ENCODE measurements at regions not wholly inside any gene's neighbourhood (a gene's known extent, or its start where the extent isn't known, plus 50 kb on each side); places are given as distances from the start of the nearest gene placed in this dataset.
A peak's percentile ranks its signal among the peaks of the same experiment; 100 is the strongest.

DNA sequence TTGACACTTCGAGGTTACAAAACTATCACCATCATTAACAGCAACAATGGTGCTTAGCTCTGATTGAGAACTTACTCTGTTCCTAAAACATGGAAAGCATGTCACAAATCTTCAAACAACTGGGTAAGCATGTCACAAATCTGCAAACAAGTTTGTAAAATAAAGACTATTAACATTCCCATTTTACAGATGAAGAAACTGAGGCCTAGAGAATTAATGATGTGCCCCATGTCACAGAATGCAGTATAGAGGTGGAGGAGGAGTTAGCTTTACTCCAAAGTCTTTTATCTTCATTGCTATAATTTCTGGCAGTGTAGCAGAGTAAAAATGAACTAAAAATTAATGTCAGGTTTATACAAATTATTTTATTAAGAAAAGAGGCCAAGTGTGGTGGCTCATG is 73.4 kb downstream of the NR2F2 start:
- DNase-seq (ENCODE audit: low read depth, low spot score): no peak
- H3K36me3 ChIP-seq (ENCODE audit: insufficient read depth, insufficient read length, low read length): no peaks in the 10 kb centered on the region
- peaks cover 39% of the 10 kb centered on the region for H3K27me3 ChIP-seq (ENCODE audit: insufficient read depth, insufficient read length)
- no peak overlapping the region for H3K4me3 ChIP-seq (ENCODE audit: insufficient read length, low read depth)
- no peak overlapping the region for H3K9ac ChIP-seq (ENCODE audit: insufficient read length, low read depth)
- TF ChIP-seq SUZ12 (IDR thresholded peaks at IDR 0.05; ENCODE audit: extremely low read depth, insufficient read depth, insufficient read length) (no peak), YY1 (IDR thresholded peaks at IDR 0.05; ENCODE audit: insufficient read depth, insufficient read length) (no peak), ZNF274 (IDR thresholded peaks at IDR 0.05; ENCODE audit: low read depth, low read length) (no peak)
- no peaks in the 10 kb centered on the region for H3K9me3 ChIP-seq (ENCODE audit: insufficient read depth, low read length)
- peaks cover 4% of the 10 kb centered on the region for H3K4me1 ChIP-seq (ENCODE audit: insufficient read depth, insufficient read length)

DNA sequence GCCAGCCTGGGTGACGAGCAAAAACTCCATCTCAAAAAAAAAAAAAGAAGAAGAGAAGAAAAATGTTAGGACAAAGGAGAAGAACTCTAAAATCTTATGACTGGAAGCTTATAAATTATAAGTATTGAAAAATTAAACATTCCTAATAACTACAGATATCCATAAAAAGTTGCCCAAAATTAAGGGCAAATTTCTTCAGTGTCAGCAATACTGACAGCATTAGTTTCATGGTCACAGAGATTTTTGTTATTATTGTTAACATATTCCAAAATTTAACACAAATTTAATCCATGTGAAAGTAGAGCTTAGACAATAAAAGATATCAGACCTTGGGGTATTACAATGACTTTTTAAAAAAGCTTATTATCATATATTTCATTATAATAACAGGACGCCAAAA is 74.1 kb downstream of the NR2F2 start:
- H3K9ac ChIP-seq (ENCODE audit: insufficient read length, low read depth): no peak overlapping the region
- no peaks in the 10 kb centered on the region for H3K9me3 ChIP-seq (ENCODE audit: insufficient read depth, low read length)
- peaks cover 4% of the 10 kb centered on the region for H3K4me1 ChIP-seq (ENCODE audit: insufficient read depth, insufficient read length)
- TF ChIP-seq SUZ12 (IDR thresholded peaks at IDR 0.05; ENCODE audit: extremely low read depth, insufficient read depth, insufficient read length) (no peak), ZNF274 (IDR thresholded peaks at IDR 0.05; ENCODE audit: low read depth, low read length) (no peak), YY1 (IDR thresholded peaks at IDR 0.05; ENCODE audit: insufficient read depth, insufficient read length) (no peak)
- DNase-seq (ENCODE audit: low read depth, low spot score): no peak
- H3K27me3 ChIP-seq (ENCODE audit: insufficient read depth, insufficient read length): peaks cover 45% of the 10 kb centered on the region
- no peak overlapping the region for H3K4me3 ChIP-seq (ENCODE audit: insufficient read length, low read depth)
- H3K36me3 ChIP-seq (ENCODE audit: insufficient read depth, insufficient read length, low read length): no peaks in the 10 kb centered on the region

DNA sequence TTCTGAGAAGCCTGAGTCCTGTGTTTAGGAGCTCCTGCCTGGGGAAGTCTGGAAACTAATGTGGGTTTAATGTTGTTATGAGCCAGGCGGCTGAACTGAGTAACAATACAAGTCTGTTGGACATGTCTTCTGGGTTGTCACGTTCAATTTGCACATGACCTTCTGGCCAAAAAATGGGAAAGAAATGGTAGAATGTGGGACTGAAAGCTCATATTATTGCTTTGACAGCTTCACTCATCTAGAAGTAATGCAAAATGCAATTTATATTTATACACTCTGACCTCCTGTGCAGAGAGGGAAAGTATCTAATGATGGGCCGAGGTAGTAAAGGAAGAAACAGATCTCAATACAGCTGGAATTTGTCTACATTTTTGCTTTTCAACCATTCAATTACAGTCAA is 75.8 kb downstream of the NR2F2 start:
- no peaks in the 10 kb centered on the region for H3K36me3 ChIP-seq (ENCODE audit: insufficient read depth, insufficient read length, low read length)
- no peaks in the 10 kb centered on the region for H3K9me3 ChIP-seq (ENCODE audit: insufficient read depth, low read length)
- DNase-seq (ENCODE audit: low read depth, low spot score): no peak
- TF ChIP-seq YY1 (IDR thresholded peaks at IDR 0.05; ENCODE audit: insufficient read depth, insufficient read length) (no peak), SUZ12 (IDR thresholded peaks at IDR 0.05; ENCODE audit: extremely low read depth, insufficient read depth, insufficient read length) (no peak), ZNF274 (IDR thresholded peaks at IDR 0.05; ENCODE audit: low read depth, low read length) (no peak)
- H3K4me1 ChIP-seq (ENCODE audit: insufficient read depth, insufficient read length): peaks cover 4% of the 10 kb centered on the region
- H3K27me3 ChIP-seq (ENCODE audit: insufficient read depth, insufficient read length): peaks cover 63% of the 10 kb centered on the region
- H3K4me3 ChIP-seq (ENCODE audit: insufficient read length, low read depth): no peak overlapping the region
- no peak overlapping the region for H3K9ac ChIP-seq (ENCODE audit: insufficient read length, low read depth)

DNA sequence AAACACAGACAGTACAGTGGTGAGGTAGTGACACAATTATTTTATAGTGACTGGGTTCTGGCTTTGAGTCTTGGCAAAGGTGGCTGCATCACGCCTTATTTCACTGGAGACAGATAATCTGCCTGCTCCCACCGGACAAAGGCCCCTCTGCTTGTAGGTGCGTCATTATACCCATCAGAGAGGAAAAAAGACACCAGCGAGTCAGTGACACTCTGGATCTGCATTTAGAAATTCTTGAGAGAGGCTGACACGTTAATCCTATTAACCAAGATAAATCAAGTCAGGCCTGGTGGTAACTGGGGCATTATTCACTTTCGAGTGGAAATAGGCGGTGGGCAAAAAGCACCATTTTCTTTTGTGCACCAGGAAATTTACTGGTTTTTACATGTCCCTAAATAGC is 76.2 kb downstream of the NR2F2 start:
- Histone ChIP-seq H3K4me3 (ENCODE audit: insufficient read length, low read depth) (no peak overlapping the region), H3K9me3 (ENCODE audit: insufficient read depth, low read length) (no peaks in the 10 kb centered on the region), H3K4me1 (ENCODE audit: insufficient read depth, insufficient read length) (peaks cover 4% of the 10 kb centered on the region), H3K36me3 (ENCODE audit: insufficient read depth, insufficient read length, low read length) (no peaks in the 10 kb centered on the region), H3K27me3 (ENCODE audit: insufficient read depth, insufficient read length) (peaks cover 67% of the 10 kb centered on the region), H3K9ac (ENCODE audit: insufficient read length, low read depth) (no peak overlapping the region)
- DNase-seq (ENCODE audit: low read depth, low spot score): no peak
- TF ChIP-seq ZNF274 (IDR thresholded peaks at IDR 0.05; ENCODE audit: low read depth, low read length) (no peak), SUZ12 (IDR thresholded peaks at IDR 0.05; ENCODE audit: extremely low read depth, insufficient read depth, insufficient read length) (no peak), YY1 (IDR thresholded peaks at IDR 0.05; ENCODE audit: insufficient read depth, insufficient read length) (no peak)

DNA sequence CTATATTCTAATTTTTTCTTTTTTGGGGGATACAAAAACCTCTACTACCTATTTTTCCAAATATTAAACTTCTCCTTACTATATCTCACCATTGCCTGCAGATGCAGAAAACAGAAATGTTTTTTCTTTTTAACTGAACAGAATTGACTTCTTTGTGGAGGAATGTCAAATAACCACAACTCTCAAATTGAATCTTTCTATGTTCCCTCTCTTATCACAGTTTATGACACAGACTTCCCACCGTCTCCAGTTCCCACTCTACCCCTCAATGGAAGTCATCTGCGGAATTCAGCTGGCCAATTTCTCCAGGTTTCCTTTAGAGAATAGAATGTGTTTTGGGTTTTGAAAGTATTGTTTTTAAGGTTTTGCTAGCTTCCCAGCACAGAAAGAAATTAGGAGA is 77.0 kb downstream of the NR2F2 start:
- no peak for DNase-seq (ENCODE audit: low read depth, low spot score)
- Histone ChIP-seq H3K9me3 (ENCODE audit: insufficient read depth, low read length) (no peaks in the 10 kb centered on the region), H3K4me1 (ENCODE audit: insufficient read depth, insufficient read length) (peaks cover 4% of the 10 kb centered on the region), H3K4me3 (ENCODE audit: insufficient read length, low read depth) (no peak overlapping the region), H3K36me3 (ENCODE audit: insufficient read depth, insufficient read length, low read length) (no peaks in the 10 kb centered on the region), H3K9ac (ENCODE audit: insufficient read length, low read depth) (no peak overlapping the region), H3K27me3 (ENCODE audit: insufficient read depth, insufficient read length) (peaks cover 75% of the 10 kb centered on the region)
- TF ChIP-seq YY1 (IDR thresholded peaks at IDR 0.05; ENCODE audit: insufficient read depth, insufficient read length) (no peak), ZNF274 (IDR thresholded peaks at IDR 0.05; ENCODE audit: low read depth, low read length) (no peak), SUZ12 (IDR thresholded peaks at IDR 0.05; ENCODE audit: extremely low read depth, insufficient read depth, insufficient read length) (peak; percentile 50)

DNA sequence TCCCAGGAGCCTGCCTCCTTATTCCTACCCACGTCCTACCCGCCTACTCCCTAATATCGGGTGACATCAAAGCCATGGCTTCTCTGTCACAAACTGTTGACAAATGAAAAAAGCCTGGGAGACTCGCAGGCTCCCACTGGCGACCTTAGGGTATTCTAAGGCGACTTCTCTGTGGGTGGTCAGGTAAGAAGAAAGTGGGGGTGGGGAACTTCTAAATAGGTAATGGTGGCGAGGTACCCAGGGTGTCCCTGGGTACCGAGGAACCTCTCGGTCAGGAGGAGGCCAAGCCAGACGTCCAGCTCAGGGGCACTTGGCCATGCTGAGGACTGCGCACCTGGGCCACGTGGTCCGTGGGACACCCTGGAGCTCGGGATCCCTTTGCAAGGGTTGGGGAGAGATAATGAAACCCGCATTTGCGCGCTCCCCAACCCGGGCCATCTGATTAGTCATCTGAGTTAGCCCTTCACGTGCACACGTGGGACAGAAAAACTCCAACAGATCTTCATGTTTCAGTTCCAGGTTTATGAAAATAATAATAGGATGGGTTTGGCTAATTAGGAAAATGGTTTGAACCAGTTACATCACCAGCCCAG is 78.2 kb downstream of the NR2F2 start:
- no peak for TF ChIP-seq SUZ12 (IDR thresholded peaks at IDR 0.05; ENCODE audit: extremely low read depth, insufficient read depth, insufficient read length)
- no peak for TF ChIP-seq ZNF274 (IDR thresholded peaks at IDR 0.05; ENCODE audit: low read depth, low read length)
- no peak for TF ChIP-seq YY1 (IDR thresholded peaks at IDR 0.05; ENCODE audit: insufficient read depth, insufficient read length)
- H3K4me1 ChIP-seq (ENCODE audit: insufficient read depth, insufficient read length): peaks cover 4% of the 10 kb centered on the region
- H3K4me3 ChIP-seq (ENCODE audit: insufficient read length, low read depth): no peak overlapping the region
- no peaks in the 10 kb centered on the region for H3K9me3 ChIP-seq (ENCODE audit: insufficient read depth, low read length)
- H3K27me3 ChIP-seq (ENCODE audit: insufficient read depth, insufficient read length): peaks cover 87% of the 10 kb centered on the region
- DNase-seq (ENCODE audit: low read depth, low spot score): no peak
- H3K36me3 ChIP-seq (ENCODE audit: insufficient read depth, insufficient read length, low read length): no peaks in the 10 kb centered on the region
- H3K9ac ChIP-seq (ENCODE audit: insufficient read length, low read depth): no peak overlapping the region

DNA sequence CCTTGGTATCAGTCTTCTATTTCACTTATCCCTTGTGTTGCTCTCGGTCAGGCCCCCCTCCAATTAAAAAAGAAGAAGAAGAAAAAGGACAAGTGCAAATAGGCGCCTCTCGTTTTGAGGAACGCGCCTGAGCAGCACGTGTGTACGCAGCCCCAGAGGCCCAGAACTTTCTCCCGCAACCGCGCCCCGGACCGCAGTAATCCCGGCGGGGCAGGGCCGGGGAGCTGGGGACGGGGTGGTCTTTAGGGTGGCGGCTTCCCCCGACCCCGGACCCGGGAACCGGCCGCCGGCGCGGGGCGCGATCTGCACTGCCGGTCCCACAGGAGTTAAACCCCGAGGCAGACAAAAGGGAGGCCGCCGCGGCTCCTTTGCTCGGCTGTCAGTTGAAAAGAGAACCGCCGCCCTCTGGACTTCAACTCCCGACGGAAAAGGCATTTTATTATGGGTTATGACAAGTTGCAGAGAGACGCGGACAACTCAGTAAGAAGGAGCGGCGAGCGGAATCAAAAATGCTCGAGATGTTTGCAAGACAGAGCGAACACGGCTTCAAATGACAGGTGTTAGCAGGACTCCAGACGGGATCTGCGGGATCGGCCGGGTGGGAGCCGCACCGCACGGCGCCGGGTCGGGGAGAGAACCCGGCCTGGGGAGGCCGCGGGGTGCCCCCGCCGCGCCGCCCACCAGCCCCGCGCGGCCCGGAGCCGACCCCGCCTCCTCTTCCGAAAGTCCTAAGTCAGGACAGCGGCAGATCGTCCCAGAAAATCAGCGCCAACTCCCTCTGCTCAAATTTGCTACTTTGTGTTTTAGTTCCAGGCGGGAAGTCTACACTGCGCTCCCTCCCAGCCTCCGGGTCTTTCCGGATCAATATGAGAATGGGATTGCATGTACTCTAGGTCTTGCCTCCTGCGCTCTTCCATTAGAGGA is 79.0 kb downstream of the NR2F2 start:
- Histone ChIP-seq H3K4me3 (ENCODE audit: insufficient read length, low read depth) (peak overlapping the region; percentile 27), H3K9me3 (ENCODE audit: insufficient read depth, low read length) (no peaks in the 10 kb centered on the region), H3K27me3 (ENCODE audit: insufficient read depth, insufficient read length) (peaks cover 95% of the 10 kb centered on the region), H3K36me3 (ENCODE audit: insufficient read depth, insufficient read length, low read length) (no peaks in the 10 kb centered on the region), H3K9ac (ENCODE audit: insufficient read length, low read depth) (no peak overlapping the region), H3K4me1 (ENCODE audit: insufficient read depth, insufficient read length) (peaks cover 4% of the 10 kb centered on the region)
- DNase-seq (ENCODE audit: low read depth, low spot score): no peak
- TF ChIP-seq SUZ12 (IDR thresholded peaks at IDR 0.05; ENCODE audit: extremely low read depth, insufficient read depth, insufficient read length): peak; percentile 95
- no peak for TF ChIP-seq ZNF274 (IDR thresholded peaks at IDR 0.05; ENCODE audit: low read depth, low read length)
